NCI-H510A treated with DMSO at 0.1 percent for 48 hours (cell line): ENCODE measurements at regions not wholly inside any gene's neighbourhood (a gene's known extent, or its start where the extent isn't known, plus 50 kb on each side); places are given as distances from the start of the nearest gene placed in this dataset.

Experiments used
- DNase-seq: peaks from one replicate; lab custom pipeline; 2025; lab: John Stamatoyannopoulos, UW

- DNase-seq: no peak
These were observed 112.9 kb upstream of the JAZF1 start for GRCh38 chr7:28293527-28293835.

- DNase-seq: no peak
These were observed 115.5 kb upstream of the CREB5 start for GRCh38 chr7:28296571-28297483.

GRCh38 chr7:28297801-28298459 is 114.4 kb upstream of the CREB5 start:
- DNase-seq: no peak

GRCh38 chr7:28298870-28299518 is 113.3 kb upstream of the CREB5 start:
- peak; percentile 84 for DNase-seq

- DNase-seq: no peak
These were observed 112.8 kb upstream of the CREB5 start for GRCh38 chr7:28299556-28299955.

GRCh38 chr7:28300488-28300887 is 111.8 kb upstream of the CREB5 start:
- no peak for DNase-seq

- no peak for DNase-seq
These were observed 111.1 kb upstream of the CREB5 start for GRCh38 chr7:28301148-28301641.

GRCh38 chr7:28304290-28304689 is 108.0 kb upstream of the CREB5 start:
- DNase-seq: no peak

- no peak for DNase-seq
These were observed 102.4 kb upstream of the CREB5 start for GRCh38 chr7:28309704-28310459.

- no peak for DNase-seq
These were observed 101.9 kb upstream of the CREB5 start for GRCh38 chr7:28310460-28310848.

GRCh38 chr7:28311670-28312069 is 100.6 kb upstream of the CREB5 start:
- no peak for DNase-seq

- no peak for DNase-seq
These were observed 99.4 kb upstream of the CREB5 start for GRCh38 chr7:28312948-28313347.

GRCh38 chr7:28314841-28315240 is 97.5 kb upstream of the CREB5 start:
- DNase-seq: no peak

- DNase-seq: no peak
These were observed 96.5 kb upstream of the CREB5 start for GRCh38 chr7:28315565-28316410.

GRCh38 chr7:28316489-28316888 is 95.8 kb upstream of the CREB5 start:
- DNase-seq: no peak

- no peak for DNase-seq
These were observed 94.1 kb upstream of the CREB5 start for GRCh38 chr7:28318101-28318762.

GRCh38 chr7:28323833-28324232 is 88.5 kb upstream of the CREB5 start:
- no peak for DNase-seq

- no peak for DNase-seq
These were observed 84.2 kb upstream of the CREB5 start for GRCh38 chr7:28328146-28328545.

GRCh38 chr7:28328822-28329660 is 83.3 kb upstream of the CREB5 start:
- DNase-seq: peak; percentile 87
